SK-N-SH (cell line): ENCODE measurements at regions not wholly inside any gene's neighbourhood (a gene's known extent, or its start where the extent isn't known, plus 50 kb on each side); places are given as distances from the start of the nearest gene placed in this dataset.

Experiments
- CTCF ChIP-seq: fragments of 200-600 bp; sonication (generic); IDR thresholded peaks from 2 replicates; pipeline ENCODE4 v1.6.1; 2017; ENCODE audit warnings: antibody characterized with exemption, mild to moderate bottlenecking, moderate library complexity
- EP300 ChIP-seq, 2 experiments: IDR thresholded peaks; 2 replicates each; pipeline versions ENCODE4 v1.4.0 to v1.6.1; 2012; ENCODE audit warnings: borderline replicate concordance in 1 of 2, low read depth in 1 of 2, low read length in 1 of 2
- EZH2phosphoT487 ChIP-seq: fragments of 200-600 bp; sonication (generic); IDR thresholded peaks from 2 replicates; pipeline ENCODE4 v1.6.1; 2017; ENCODE audit warnings: low read depth, mixed run types, mild to moderate bottlenecking, antibody characterized with exemption, moderate library complexity, borderline replicate concordance
- MAX ChIP-seq: IDR thresholded peaks from 2 replicates; pipeline ENCODE4 v1.4.0; 2012; ENCODE audit warnings: low read depth
- MXI1 ChIP-seq: IDR thresholded peaks from 2 replicates; pipeline ENCODE4 v1.6.1; 2012; ENCODE audit warnings: mild to moderate bottlenecking, low read depth, low read length, improper control_type of control experiment
- POLR2AphosphoS5 ChIP-seq: IDR thresholded peaks from 2 replicates; pipeline ENCODE4 v1.6.1; 2012; ENCODE audit warnings: low read depth, low read length
- TAF1 ChIP-seq: IDR thresholded peaks from 2 replicates; pipeline ENCODE4 v1.6.1; 2012; ENCODE audit warnings: low read depth, mild to moderate bottlenecking, low read length, moderate library complexity, borderline replicate concordance
- TCF12 ChIP-seq: IDR thresholded peaks from 2 replicates; pipeline ENCODE4 v1.4.0; 2012
- ZBTB33 ChIP-seq: IDR thresholded peaks from 2 replicates; pipeline ENCODE4 v1.4.0; 2012; ENCODE audit warnings: low read depth, borderline replicate concordance

GRCh38 chr20:24138951-24139350 lies 150.4 kb upstream of the GGTLC1 start:
- TF ChIP-seq EZH2phosphoT487 (no peak), CTCF (no peak), ZBTB33 (no peak), TCF12 (no peak), POLR2AphosphoS5 (no peak), EP300 (IDR thresholded peaks at IDR 0.05; ENCODE audit: borderline replicate concordance in 1 of 2, low read depth in 1 of 2, low read length in 1 of 2) (no peak), MXI1 (no peak), MAX (no peak), TAF1 (no peak)
